Coronary artery (tissue), 2 donors: ENCODE measurements at regions not wholly inside any gene's neighbourhood (a gene's known extent, or its start where the extent isn't known, plus 50 kb on each side); places are given as distances from the start of the nearest gene placed in this dataset.
A peak's percentile ranks its signal among the peaks of the same experiment; 100 is the strongest.

Experiments used
- DNase-seq: peaks from one replicate; pipeline ENCODE4 v3.0.0-alpha.2; 2017; ENCODE audit warnings: low spot score
- H3K27ac ChIP-seq, 2 donors: fragments of 200-600 bp; sonication (generic); one replicate each; pipeline ENCODE4 v1.5.1; 2016 to 2019
- H3K4me3 ChIP-seq: fragments of 200-600 bp; sonication (generic); 2 replicates; pipeline ENCODE4 v1.5.1; 2016; ENCODE audit warnings: mild to moderate bottlenecking, moderate library complexity
- CTCF ChIP-seq: fragments of 200-600 bp; sonication (generic); IDR thresholded peaks from one replicate; pipeline ENCODE4 v1.5.1; 2019; ENCODE audit warnings: antibody characterized with exemption

DNA sequence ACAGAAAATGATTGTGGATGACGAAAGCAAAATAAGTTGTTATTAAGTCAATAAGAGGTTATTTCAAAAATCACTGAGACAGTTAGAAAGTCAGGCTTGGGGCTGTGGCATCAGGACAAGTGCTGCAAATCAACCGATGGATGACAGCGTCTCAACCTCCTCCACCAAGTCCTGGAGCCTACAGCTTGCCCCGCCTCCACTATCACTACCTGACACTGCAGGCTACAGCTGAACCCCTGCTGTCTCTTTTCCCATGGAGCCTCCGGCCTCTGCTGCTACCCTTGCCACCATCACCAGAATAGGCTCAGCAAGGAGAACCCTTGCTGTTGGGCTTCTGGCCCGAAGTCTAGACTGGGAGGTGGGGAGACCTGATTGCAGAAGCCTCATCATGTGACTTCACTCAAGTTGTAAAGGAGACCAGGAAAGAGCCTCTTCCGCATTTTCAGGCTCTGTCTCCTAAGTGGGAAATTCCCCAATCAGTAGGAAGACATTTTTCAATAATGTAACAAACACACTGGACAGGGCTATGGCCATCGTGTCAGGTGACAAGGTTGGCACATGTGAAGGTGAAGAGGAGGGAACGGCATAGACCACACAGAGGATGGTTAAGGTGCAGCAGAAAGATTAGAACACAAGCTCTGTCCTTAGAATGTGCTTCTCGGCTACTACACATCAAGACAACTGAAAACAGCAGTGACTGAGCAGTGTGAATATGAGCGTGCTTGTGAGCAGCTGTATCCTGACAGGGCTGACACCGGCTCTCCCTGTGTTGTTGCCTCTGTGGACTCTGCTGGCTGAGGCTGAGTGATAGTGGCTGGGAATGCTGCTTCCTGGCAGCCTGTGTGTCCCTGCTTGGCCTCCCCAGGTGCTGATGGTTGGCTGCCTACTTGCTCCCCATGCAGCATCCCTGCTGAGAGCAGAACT lies 660.7 kb downstream of the PTPRU start:
- H3K4me3 ChIP-seq: no peak overlapping the region
- peak; percentile 62 for DNase-seq
- H3K27ac ChIP-seq: no peak overlapping the region
- TF ChIP-seq CTCF: no peak

DNA sequence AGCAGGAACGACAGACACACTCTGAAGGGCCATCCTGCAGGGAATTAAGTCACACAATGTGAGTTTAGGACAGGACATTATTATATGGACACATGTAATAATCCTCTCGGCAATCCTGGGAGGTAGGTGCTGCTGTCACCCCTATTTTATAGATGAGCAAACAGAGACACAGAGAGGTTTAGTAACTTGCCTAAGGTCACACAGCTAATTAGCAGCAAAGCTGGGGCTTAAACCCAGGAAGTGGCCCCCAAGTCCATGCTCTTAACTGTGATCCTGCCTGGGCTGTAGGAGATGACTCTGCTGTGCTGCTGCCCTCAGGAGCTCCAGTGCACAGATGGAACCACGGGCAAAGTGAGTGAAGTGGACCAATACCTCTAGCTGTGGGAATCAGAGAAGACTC lies 660.0 kb downstream of the PTPRU start:
- H3K4me3 ChIP-seq: no peak overlapping the region
- no peak for TF ChIP-seq CTCF

DNA sequence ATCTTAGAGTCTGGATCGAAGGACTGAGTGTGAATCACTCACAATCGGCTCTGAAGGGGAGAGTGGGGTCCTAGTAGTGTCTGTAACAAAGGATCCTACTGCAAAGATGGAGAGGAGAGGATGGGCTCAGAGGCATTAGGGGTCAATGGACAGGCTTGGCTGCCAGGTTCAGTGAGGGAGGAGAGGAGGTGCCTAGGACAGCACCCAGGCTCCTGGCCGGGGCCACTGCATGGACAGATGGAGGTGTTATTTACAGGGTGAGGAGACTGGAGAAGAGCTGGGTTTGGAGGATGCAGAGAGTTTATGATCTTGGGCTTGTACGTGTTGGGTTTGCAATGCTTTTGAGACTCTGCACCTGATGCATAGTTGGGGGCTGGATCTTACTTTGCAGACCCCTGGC lies 658.9 kb downstream of the PTPRU start:
- H3K4me3 ChIP-seq: no peak overlapping the region
- TF ChIP-seq CTCF: no peak
- no peak overlapping the region for H3K27ac ChIP-seq
- DNase-seq: peak; percentile 28

More for the DNA sequence above, 660.0 kb downstream of the PTPRU start:
- H3K27ac ChIP-seq: no peak overlapping the region
- DNase-seq: peak; percentile 38

DNA sequence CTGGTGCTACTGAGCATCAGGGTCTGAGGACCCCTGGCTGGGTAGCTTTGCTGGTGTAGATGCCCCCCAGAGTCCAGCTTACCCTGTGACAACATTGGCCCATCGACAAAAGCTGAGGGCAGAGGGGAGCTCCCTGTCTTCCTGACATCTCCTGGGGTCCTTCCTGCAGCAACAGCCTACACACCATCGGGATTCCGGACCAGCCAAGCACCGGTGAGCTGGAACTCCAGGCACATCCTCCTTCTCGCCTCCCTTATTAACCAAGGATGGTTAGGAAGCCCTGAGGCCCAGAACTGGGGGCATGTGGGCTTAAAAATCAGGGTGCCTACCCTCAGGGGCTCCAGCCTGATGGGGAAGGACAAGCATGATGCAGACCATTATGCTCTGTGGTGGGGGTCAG lies 658.0 kb downstream of the PTPRU start:
- TF ChIP-seq CTCF: no peak
- H3K4me3 ChIP-seq: no peak overlapping the region
- no peak overlapping the region for H3K27ac ChIP-seq
- DNase-seq: peak; percentile 36

DNA sequence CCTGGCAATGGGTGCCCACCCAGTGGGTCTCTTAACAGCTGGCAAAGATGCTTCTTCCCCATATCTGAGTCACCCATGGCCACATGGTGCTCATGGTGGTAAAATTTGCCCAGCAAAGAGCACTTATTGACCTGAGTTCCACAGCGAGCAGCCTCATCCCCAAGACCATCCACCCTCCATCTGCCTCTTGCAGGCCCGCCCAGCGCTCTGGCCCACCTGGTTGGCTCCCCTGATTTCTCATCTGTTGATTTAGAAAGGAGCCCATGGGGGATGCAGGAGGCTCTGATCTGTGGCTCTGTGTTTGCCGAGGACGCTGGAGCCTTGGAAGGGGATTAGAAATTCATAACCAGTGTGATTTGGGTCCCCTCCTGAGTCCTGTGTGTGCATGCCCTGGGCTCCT lies 657.5 kb downstream of the PTPRU start:
- peak; percentile 56 for DNase-seq
- TF ChIP-seq CTCF: no peak
- Histone ChIP-seq H3K4me3 (no peak overlapping the region), H3K27ac (no peak overlapping the region)

GRCh38 chr1:29893046-29893723 lies 656.9 kb downstream of the PTPRU start:
- no peak for TF ChIP-seq CTCF
- Histone ChIP-seq H3K27ac (no peak overlapping the region), H3K4me3 (no peak overlapping the region)
- DNase-seq: peak; percentile 58

DNA sequence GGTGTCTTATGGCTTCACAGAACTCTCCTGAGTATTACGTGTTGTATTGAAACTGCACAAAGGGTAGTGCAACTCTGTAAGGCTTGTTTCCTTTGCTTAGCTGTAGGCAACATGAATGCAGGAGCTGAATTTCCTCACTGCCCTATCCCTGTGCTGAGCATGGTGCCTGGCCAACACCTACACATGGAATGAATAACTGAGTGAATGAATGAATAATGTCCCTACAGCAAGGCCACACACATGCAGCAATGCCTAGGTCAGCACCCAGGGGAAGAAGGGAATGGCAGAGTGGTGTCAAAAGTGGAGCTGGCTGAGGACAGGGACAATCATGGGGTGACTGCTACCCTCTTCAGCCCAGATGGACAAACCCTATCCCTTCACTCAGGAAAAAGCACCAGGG lies 655.9 kb downstream of the PTPRU start:
- no peak for TF ChIP-seq CTCF
- no peak overlapping the region for H3K27ac ChIP-seq
- DNase-seq: no peak
- no peak overlapping the region for H3K4me3 ChIP-seq
